T-cell (primary cell): ENCODE measurements at regions not wholly inside any gene's neighbourhood (a gene's known extent, or its start where the extent isn't known, plus 50 kb on each side); places are given as distances from the start of the nearest gene placed in this dataset.

Experiments used
- ATAC-seq, 4 experiments: fragments of 200-7000 bp in 3 of 4; fragments of 150-1000 bp in 1 of 4; cut with Tn5 transposase; replicated peaks in 1 of 4; 1 replicate in 3 of 4; 2 replicates in 1 of 4; pipeline ENCODE4 v1.10.0; 2021; ENCODE audit warnings: moderate library complexity in 3 of 4, mild to moderate bottlenecking in 2 of 4, moderate number of reproducible peaks in 1 of 4
- CTCF ChIA-PET, 2 donors: fragments of 300-600 bp; sonication (Branson Sonifier 250); formaldehyde crosslinking; loops; one replicate each; lab custom pipeline; 2022; ENCODE audit warnings: antibody characterized with exemption in 2 of 2; lab: Charles Lee
- POLR2A ChIA-PET, 2 donors: fragments of 300-600 bp; sonication (Branson Sonifier 250); formaldehyde crosslinking; loops; one replicate each; lab custom pipeline; 2022; ENCODE audit warnings: antibody characterized with exemption in 2 of 2; lab: Charles Lee
- DNase-seq, 35 experiments: peaks; one replicate each; pipeline versions ENCODE4 v3.0.0 to v3.0.0-alpha.2; 2013 to 2023
- H3K27ac ChIP-seq: one replicate; pipeline ENCODE4 v1.5.1; 2013; ENCODE audit warnings: low read length
- H3K27me3 ChIP-seq, 2 experiments: replicated peaks in 1 of 2; 1 replicate in 1 of 2; 2 replicates in 1 of 2; pipeline versions ENCODE4 v1.6.1 to v1.7.0; 2013; ENCODE audit warnings: low read length in 1 of 2, mixed read lengths in 1 of 2; ENCODE audit not compliant: control insufficient read depth in 2 of 2, insufficient read depth in 2 of 2; ENCODE audit errors: extremely low read depth in 1 of 2
- H3K36me3 ChIP-seq, 2 donors: 1 replicate in 1 of 2; 2 replicates in 1 of 2; pipeline versions ENCODE4 v1.6.1 to v1.7.0; 2013; ENCODE audit warnings: low read length in 1 of 2; ENCODE audit not compliant: control insufficient read depth in 2 of 2, insufficient read depth in 1 of 2; ENCODE audit errors: extremely low read depth in 1 of 2
- H3K4me1 ChIP-seq, 2 experiments: 1 replicate in 1 of 2; 2 replicates in 1 of 2; pipeline versions ENCODE4 v1.6.1 to v1.7.0; 2013; ENCODE audit warnings: low read length in 2 of 2, mixed read lengths in 1 of 2; ENCODE audit not compliant: insufficient read depth in 2 of 2, control insufficient read depth in 1 of 2; ENCODE audit errors: extremely low read depth in 1 of 2
- H3K4me3 ChIP-seq, 2 donors: 1 replicate in 1 of 2; 2 replicates in 1 of 2; pipeline versions ENCODE4 v1.5.1 to v1.7.0; 2013; ENCODE audit warnings: mild to moderate bottlenecking in 2 of 2, low read length in 1 of 2, moderate library complexity in 1 of 2; ENCODE audit not compliant: control insufficient read depth in 1 of 2; ENCODE audit errors: extremely low read depth in 1 of 2
- H3K9me3 ChIP-seq: 2 replicates; pipeline ENCODE4 v1.7.0; 2013
- H3K27ac Mint-ChIP-seq, 2 donors: one replicate each; pipeline ENCODE4 v1.8.0; 2020 to 2021; ENCODE audit warnings: mild to moderate bottlenecking in 2 of 2, mixed read lengths in 2 of 2
- H3K27me3 Mint-ChIP-seq, 2 donors: one replicate each; pipeline ENCODE4 v1.8.0; 2021 to 2022; ENCODE audit warnings: mixed read lengths in 2 of 2
- H3K36me3 Mint-ChIP-seq: one replicate; pipeline ENCODE4 v1.8.0; 2021; ENCODE audit warnings: mixed read lengths
- H3K4me1 Mint-ChIP-seq, 3 donors: one replicate each; pipeline ENCODE4 v1.8.0; 2020 to 2022; ENCODE audit warnings: mixed read lengths in 3 of 3, mild to moderate bottlenecking in 1 of 3
- H3K4me3 Mint-ChIP-seq, 3 donors: one replicate each; pipeline ENCODE4 v1.8.0; 2020 to 2022; ENCODE audit warnings: mild to moderate bottlenecking in 3 of 3, mixed read lengths in 3 of 3, moderate library complexity in 3 of 3
- H3K9me3 Mint-ChIP-seq, 3 donors: one replicate each; pipeline ENCODE4 v1.8.0; 2020 to 2022; ENCODE audit warnings: mixed read lengths in 3 of 3
- WGBS: methylation state at CpG from one replicate; pipeline ENCODE4 v1.1.5; 2013; ENCODE audit warnings: missing lambda C conversion rate; ENCODE audit not compliant: insufficient coverage; 5-methylcytosine and 5-hydroxymethylcytosine counted together

GRCh38 chr7:81433206-81433605 is 336.6 kb downstream of the HGF start:
- ATAC-seq (no peak), DNase-seq (no peak)
- peaks cover 4 to 16% (median 8%) of the 10 kb centered on the region in 3 donors for H3K9me3 Mint-ChIP-seq
- no peaks in the 10 kb centered on the region for H3K36me3 Mint-ChIP-seq
- CTCF ChIA-PET = no interaction called here
- no peaks in the 10 kb centered on the region for H3K27me3 Mint-ChIP-seq
- Histone ChIP-seq H3K27me3 (no peaks in the 10 kb centered on the region), H3K36me3 (no peaks in the 10 kb centered on the region), H3K27ac (no peak overlapping the region), H3K9me3 (no peaks in the 10 kb centered on the region), H3K4me1 (no peaks in the 10 kb centered on the region), H3K4me3 (no peak overlapping the region)
- H3K4me1 Mint-ChIP-seq = no peaks in the 10 kb centered on the region
- 100% methylated on average over 1 of the region's 1 CpG for WGBS
- H3K4me3 Mint-ChIP-seq = no peak overlapping the region
- POLR2A ChIA-PET = no interaction called here
- H3K27ac Mint-ChIP-seq = no peak overlapping the region

- no peaks in the 10 kb centered on the region for H3K27me3 ChIP-seq
- no peak overlapping the region for H3K4me3 ChIP-seq
- ATAC-seq (no peak), DNase-seq (no peak)
- ChIA-PET CTCF (no interaction called here), POLR2A (interaction anchor here in 1 of 2 donors (0.6 kb wide), 1 partner anchor 9 kb away, joined by 4 read pairs; no protein-coding TSS in a partner anchor)
- H3K4me1 ChIP-seq = no peaks in the 10 kb centered on the region
- Mint-ChIP-seq H3K4me3 (no peak overlapping the region), H3K9me3 (peaks cover 2 to 13% (median 8%) of the 10 kb centered on the region in 3 donors), H3K4me1 (no peaks in the 10 kb centered on the region), H3K36me3 (no peaks in the 10 kb centered on the region), H3K27ac (no peak overlapping the region), H3K27me3 (no peaks in the 10 kb centered on the region)
- no peaks in the 10 kb centered on the region for H3K9me3 ChIP-seq
- no peak overlapping the region for H3K27ac ChIP-seq
- H3K36me3 ChIP-seq = no peaks in the 10 kb centered on the region
- WGBS = 83% methylated on average over 1 of the region's 1 CpG
Observed at GRCh38 chr7:81430761-81431160, 339.1 kb downstream of the HGF start.

DNA sequence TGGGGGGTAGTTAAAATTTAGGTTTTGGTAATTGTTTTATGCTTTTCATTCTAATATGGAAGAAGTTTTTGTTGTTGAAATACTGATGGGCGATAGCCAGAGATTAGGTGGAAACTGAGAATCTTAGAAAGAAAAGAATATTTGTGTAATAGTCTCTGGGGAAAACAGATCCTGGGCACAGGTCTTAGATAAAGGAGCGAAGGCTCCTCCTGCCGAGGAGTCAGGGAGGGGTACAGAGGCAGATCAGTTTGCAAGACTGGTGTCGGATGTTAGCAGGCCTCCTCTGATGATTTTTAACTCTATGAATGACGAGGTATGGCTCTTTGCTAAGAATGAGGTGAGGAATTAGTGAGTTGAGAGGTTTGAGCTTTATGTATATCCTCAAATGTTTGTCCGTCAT is 339.7 kb downstream of the HGF start:
- no peaks in the 10 kb centered on the region for H3K27me3 Mint-ChIP-seq
- Histone ChIP-seq H3K4me3 (no peak overlapping the region), H3K27me3 (no peaks in the 10 kb centered on the region), H3K4me1 (no peaks in the 10 kb centered on the region), H3K9me3 (no peaks in the 10 kb centered on the region), H3K27ac (no peak overlapping the region), H3K36me3 (no peaks in the 10 kb centered on the region)
- ChIA-PET POLR2A (interaction anchor here in 1 of 2 donors (0.6 kb wide), 1 partner anchor 10 kb away, joined by 4 read pairs; no protein-coding TSS in a partner anchor), CTCF (no interaction called here)
- no peak overlapping the region for H3K4me3 Mint-ChIP-seq
- DNase-seq (no peak), ATAC-seq (no peak)
- H3K36me3 Mint-ChIP-seq = no peaks in the 10 kb centered on the region
- H3K27ac Mint-ChIP-seq = no peak overlapping the region
- no peaks in the 10 kb centered on the region for H3K4me1 Mint-ChIP-seq
- H3K9me3 Mint-ChIP-seq = peaks cover 2 to 13% (median 8%) of the 10 kb centered on the region in 3 donors
- 100% methylated on average over 3 of the region's 6 CpGs for WGBS

- POLR2A ChIA-PET = no interaction called here
- WGBS = no CpG with 5 or more reads among the region's 2 CpGs
Observed at GRCh38 chr7:81427461-81427860, 342.4 kb downstream of the HGF start.

GRCh38 chr7:81420526-81421226 is 349.2 kb downstream of the HGF start:
- no peaks in the 10 kb centered on the region for H3K36me3 Mint-ChIP-seq
- Histone ChIP-seq H3K4me3 (no peak overlapping the region), H3K27ac (no peak overlapping the region), H3K4me1 (no peaks in the 10 kb centered on the region), H3K27me3 (no peaks in the 10 kb centered on the region), H3K9me3 (no peaks in the 10 kb centered on the region), H3K36me3 (no peaks in the 10 kb centered on the region)
- H3K27me3 Mint-ChIP-seq = peaks cover 0 to 3% of the 10 kb centered on the region in 2 donors
- no peaks in the 10 kb centered on the region for H3K4me1 Mint-ChIP-seq
- peaks cover 6 to 20% (median 9%) of the 10 kb centered on the region in 3 donors for H3K9me3 Mint-ChIP-seq
- no CpG with 5 or more reads among the region's 5 CpGs for WGBS
- no peak overlapping the region for H3K27ac Mint-ChIP-seq
- H3K4me3 Mint-ChIP-seq = no peak overlapping the region
- ChIA-PET CTCF (no interaction called here), POLR2A (no interaction called here)
- DNase-seq (no peak), ATAC-seq (no peak)

More at GRCh38 chr7:81427461-81427860, 342.4 kb downstream of the HGF start:
- Mint-ChIP-seq H3K9me3 (peaks cover 2 to 13% (median 3%) of the 10 kb centered on the region in 3 donors), H3K4me3 (no peak overlapping the region), H3K36me3 (no peaks in the 10 kb centered on the region), H3K27ac (no peak overlapping the region), H3K27me3 (no peaks in the 10 kb centered on the region), H3K4me1 (no peaks in the 10 kb centered on the region)
- Histone ChIP-seq H3K4me1 (no peaks in the 10 kb centered on the region), H3K4me3 (no peak overlapping the region), H3K9me3 (no peaks in the 10 kb centered on the region), H3K27me3 (no peaks in the 10 kb centered on the region), H3K27ac (no peak overlapping the region), H3K36me3 (no peaks in the 10 kb centered on the region)
- CTCF ChIA-PET = no interaction called here
- ATAC-seq = no peak
- DNase-seq = no peak

DNA sequence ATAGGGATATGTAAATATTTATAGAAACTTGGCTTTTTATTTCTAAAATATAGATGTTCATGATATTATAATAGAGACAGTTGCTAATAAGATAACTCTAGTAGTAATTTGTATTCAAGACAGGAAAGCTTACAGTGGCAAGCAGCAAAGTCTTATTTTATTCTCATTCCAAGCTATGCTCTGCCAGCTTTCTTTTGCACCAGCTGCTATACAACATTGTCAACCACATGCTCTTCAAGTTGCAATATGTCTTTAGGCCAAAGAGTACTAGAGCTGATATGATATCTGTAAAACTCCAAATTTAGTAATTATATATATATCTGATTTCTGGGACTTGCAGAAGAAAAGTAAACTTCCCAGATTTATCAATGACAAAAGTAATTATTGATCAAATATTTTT is 350.1 kb downstream of the HGF start:
- POLR2A ChIA-PET = no interaction called here
- CTCF ChIA-PET = no interaction called here

More for the DNA sequence above, 350.1 kb downstream of the HGF start:
- Mint-ChIP-seq H3K4me3 (no peak overlapping the region), H3K36me3 (no peaks in the 10 kb centered on the region), H3K4me1 (no peaks in the 10 kb centered on the region), H3K9me3 (peaks cover 6 to 20% (median 9%) of the 10 kb centered on the region in 3 donors), H3K27me3 (peaks cover 0 to 3% of the 10 kb centered on the region in 2 donors), H3K27ac (no peak overlapping the region)
- H3K9me3 ChIP-seq = no peaks in the 10 kb centered on the region
- no peaks in the 10 kb centered on the region for H3K27me3 ChIP-seq
- H3K4me1 ChIP-seq = no peaks in the 10 kb centered on the region
- DNase-seq = no peak
- no peaks in the 10 kb centered on the region for H3K36me3 ChIP-seq
- H3K27ac ChIP-seq = no peak overlapping the region
- H3K4me3 ChIP-seq = no peak overlapping the region
- no peak for ATAC-seq
